ENCODE measurements at regions not wholly inside any gene's neighbourhood (a gene's known extent, or its start where the extent isn't known, plus 50 kb on each side); places are given as distances from the start of the nearest gene placed in this dataset.

DNA sequence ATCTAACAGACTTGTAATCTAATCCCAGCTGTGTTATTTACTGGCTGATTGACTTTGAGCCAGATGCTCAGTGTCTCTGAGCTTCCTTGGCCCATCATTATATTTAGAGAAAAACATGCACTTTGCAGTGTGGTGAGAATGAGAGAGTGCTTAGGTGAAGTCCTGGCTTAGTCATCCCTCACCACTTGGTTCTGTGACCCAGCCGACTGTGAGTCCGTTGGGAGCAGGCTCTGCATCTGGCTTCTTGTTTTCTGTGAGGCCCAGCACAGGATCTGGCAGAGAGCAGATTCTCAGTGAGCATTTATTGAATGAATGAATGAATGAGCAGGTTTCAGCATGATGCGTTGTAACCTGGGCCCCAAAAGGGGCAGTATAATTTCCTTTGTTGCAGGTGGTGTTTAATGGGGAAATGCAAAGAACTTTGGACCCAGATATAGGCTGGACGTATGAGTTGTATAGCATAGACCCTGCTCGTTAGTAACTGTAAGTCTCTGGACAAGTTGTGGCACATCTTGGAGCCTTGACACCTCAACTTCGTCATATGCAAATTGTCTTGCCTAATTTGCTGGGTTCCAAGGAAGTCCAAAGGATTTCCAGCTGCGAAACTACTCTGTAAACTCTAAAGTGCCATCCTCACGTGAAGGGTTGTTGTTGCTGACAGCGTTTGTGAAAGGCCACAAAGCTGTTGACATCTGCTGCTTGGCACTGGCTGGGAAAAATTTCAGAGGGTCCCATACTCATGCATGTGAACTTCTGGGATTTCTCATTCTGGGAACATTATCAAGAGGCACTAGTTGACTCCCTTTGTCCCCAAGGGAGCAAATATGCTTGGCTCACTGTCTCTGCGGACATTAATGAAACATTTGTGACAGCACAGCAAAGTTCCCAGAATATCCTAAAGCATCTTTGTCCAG, 138.8 kb upstream of the USP24 start:
- TF ChIP-seq POLR2AphosphoS5 (IDR thresholded peaks at IDR 0.05; ENCODE audit: low read depth, low read length) (no peak), POLR2A (IDR thresholded peaks at IDR 0.05; ENCODE audit: low read depth, low read length) (no peak)
